ENCODE measurements at regions not wholly inside any gene's neighbourhood (a gene's known extent, or its start where the extent isn't known, plus 50 kb on each side); places are given as distances from the start of the nearest gene placed in this dataset.

DNA sequence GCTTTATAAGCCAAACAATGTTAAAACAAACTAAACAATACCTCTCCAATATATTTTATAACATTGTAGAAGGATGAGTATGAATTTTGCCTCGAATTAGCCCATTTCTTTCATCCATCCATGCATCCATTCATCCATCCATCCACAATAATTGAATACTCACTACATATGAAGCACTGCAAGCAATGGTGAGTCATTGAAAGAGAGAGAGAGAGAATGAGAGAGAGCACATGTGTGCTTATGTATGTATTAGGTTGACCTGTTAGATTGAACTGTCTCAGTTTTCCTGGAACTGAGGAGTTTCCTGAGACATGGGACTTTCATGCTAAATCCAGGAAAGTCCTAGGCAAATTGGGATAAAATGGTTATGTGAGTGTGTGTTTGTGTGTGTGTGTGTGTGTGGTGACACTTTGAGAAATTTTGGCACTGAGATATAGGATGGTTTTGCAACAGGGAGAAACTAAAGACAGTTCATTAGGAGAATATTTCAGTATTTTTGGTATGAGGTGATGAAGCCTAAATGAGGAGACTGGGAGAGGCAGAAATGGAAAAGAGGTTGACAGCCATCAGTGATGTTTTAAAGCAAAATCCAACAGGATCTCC, 98.4 kb downstream of the C12orf75 start (continued):
- TF ChIP-seq RCOR2 (CRISPR knock-in tag; IDR thresholded peaks at IDR 0.05) (no peak), ZNF207 (IDR thresholded peaks at IDR 0.05; ENCODE audit: borderline replicate concordance) (no peak)

GRCh38 chr12:105429511-105429910, 99.0 kb downstream of the C12orf75 start:
- no peaks in the 10 kb centered on the region for H3K9me3 ChIP-seq (ENCODE audit: low read length)
- intact Hi-C loops (cut with micrococcal nuclease; ENCODE audit: unreplicated experiment): loop anchor here (10.0 kb wide), 1 partner anchor 915 kb away; no protein-coding TSS in a partner anchor
- H3K27me3 ChIP-seq (ENCODE audit: control insufficient read depth in 1 of 2, insufficient read depth in 2 of 2, low read length in 2 of 2): no peaks in the 10 kb centered on the region
- H2AFZ ChIP-seq (ENCODE audit: low read length): no peak overlapping the region
- ATAC-seq: no peak
- POLR2A ChIA-PET: no interaction called here
- TF ChIP-seq ZNF232 (CRISPR knock-in tag; IDR thresholded peaks at IDR 0.05; ENCODE audit: borderline replicate concordance) (no peak), EHMT2 (IDR thresholded peaks at IDR 0.05; ENCODE audit: borderline replicate concordance, low read depth, low read length) (no peak), CBX5 (CRISPR knock-in tag; IDR thresholded peaks at IDR 0.05; ENCODE audit: borderline replicate concordance) (no peak), THYN1 (CRISPR knock-in tag; IDR thresholded peaks at IDR 0.05; ENCODE audit: borderline replicate concordance, low read depth) (no peak), RXRA (CRISPR knock-in tag; IDR thresholded peaks at IDR 0.05) (no peak), LCORL (IDR thresholded peaks at IDR 0.05) (no peak), LCORL (CRISPR knock-in tag; IDR thresholded peaks at IDR 0.05) (no peak), PCBP2 (optimal IDR thresholded peaks at IDR 0.05; ENCODE audit: low read depth, low read length, poor library complexity, severe bottlenecking) (no peak), ZNF780A (CRISPR knock-in tag; IDR thresholded peaks at IDR 0.05) (no peak)
- TF ChIP-seq, protein P1, sequence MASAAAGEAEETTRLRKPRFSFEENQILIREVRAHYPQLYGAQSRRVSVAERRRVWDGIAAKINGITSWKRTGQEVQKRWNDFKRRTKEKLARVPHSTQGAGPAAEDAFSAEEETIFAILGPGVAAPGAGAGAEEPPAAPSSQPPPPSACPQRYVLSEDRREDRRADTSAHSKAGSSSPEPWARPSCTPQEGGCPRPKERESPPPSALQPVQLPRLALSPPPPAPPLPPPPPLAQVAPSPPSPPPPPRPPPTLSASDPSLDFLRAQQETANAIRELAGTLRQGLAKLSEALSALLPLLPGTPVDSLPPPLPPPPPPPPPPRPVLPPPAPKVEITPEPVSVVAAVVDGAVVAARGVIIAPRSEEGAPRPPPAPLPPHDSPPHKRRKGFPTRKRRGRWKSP (CRISPR knock-in tag; IDR thresholded peaks at IDR 0.05): no peak
- H3K4me3 ChIP-seq (replicated peaks in 1 of 3; ENCODE audit: insufficient read depth in 1 of 3, low read depth in 2 of 3, low read length in 3 of 3): no peak overlapping the region
- CTCF ChIA-PET (ENCODE audit: low intra/inter-chr PET ratio, low total read pairs): no interaction called here
- H3K27ac ChIP-seq (ENCODE audit: extremely low read length, insufficient read depth, low read length): no peak overlapping the region
- no peaks in the 10 kb centered on the region for H3K79me2 ChIP-seq (ENCODE audit: insufficient read depth, low read length)
- H3K36me3 ChIP-seq (replicated peaks in 1 of 2; ENCODE audit: control insufficient read depth in 1 of 2, insufficient read depth in 2 of 2, low read length in 2 of 2): no peaks in the 10 kb centered on the region
- no CpG with 5 or more reads among the region's 1 CpG for WGBS (ENCODE audit: low lambda C conversion rate)
- in situ Hi-C loops (cut with HindIII; ENCODE audit: extremely low pct_ligation_motif_present, low pct_unique_long_range_greater_than_20kb): loop anchor here (10.0 kb wide), 2 partner anchors 715 to 795 kb away; no protein-coding TSS in a partner anchor
- FAIRE-seq: no peak
- H3K4me1 ChIP-seq (ENCODE audit: insufficient read depth, low read length): no peaks in the 10 kb centered on the region
- H4K20me1 ChIP-seq (ENCODE audit: insufficient read depth, low read length): no peaks in the 10 kb centered on the region
- no peak overlapping the region for H3K4me2 ChIP-seq (ENCODE audit: low read depth, low read length)
- no peak for DNase-seq (ENCODE audit: low spot score)
- BruUV-seq (replicated peaks): no TSS peak
- H3K9ac ChIP-seq (ENCODE audit: insufficient read depth, low read depth, low read length): no peak overlapping the region
